ENCODE measurements at regions not wholly inside any gene's neighbourhood (a gene's known extent, or its start where the extent isn't known, plus 50 kb on each side); places are given as distances from the start of the nearest gene placed in this dataset.

- H3K4me1 ChIP-seq (ENCODE audit: insufficient read depth): no peaks in the 10 kb centered on the region
- H3K4me2 ChIP-seq: no peak overlapping the region
- no peaks in the 10 kb centered on the region for H3K9me2 ChIP-seq (replicated peaks; ENCODE audit: insufficient read depth)
- no peak overlapping the region for H3K4me3 ChIP-seq
- no peak for DNase-seq (ENCODE audit: low spot score)
- no peak overlapping the region for H2AFZ ChIP-seq
- no peaks in the 10 kb centered on the region for H3K27me3 ChIP-seq
- TF ChIP-seq CTCF (IDR thresholded peaks at IDR 0.05; ENCODE audit: poor library complexity) (peak; percentile 7), EZH2phosphoT487 (IDR thresholded peaks at IDR 0.05; ENCODE audit: low read depth, severe bottlenecking, unreplicated experiment) (no peak), EZH2 (IDR thresholded peaks at IDR 0.05; ENCODE audit: borderline replicate concordance) (no peak)
- H4K20me1 ChIP-seq (ENCODE audit: insufficient read depth, poor library complexity, severe bottlenecking): no peaks in the 10 kb centered on the region
- no peaks in the 10 kb centered on the region for H3K9me3 ChIP-seq (ENCODE audit: low read depth)
- WGBS (ENCODE audit: low lambda C conversion rate, missing lambda C conversion rate): 69% methylated on average over 3 of the region's 3 CpGs
- no peaks in the 10 kb centered on the region for H3K36me3 ChIP-seq (replicated peaks; ENCODE audit: insufficient read depth, low read depth)
- no peak overlapping the region for H3K27ac ChIP-seq
- H3K79me2 ChIP-seq: no peaks in the 10 kb centered on the region
Observed at GRCh38 chr6:24054388-24054787, 71.6 kb upstream of the NRSN1 start.

GRCh38 chr6:24056567-24056966 is 69.4 kb upstream of the NRSN1 start:
- no peak for TF ChIP-seq EZH2phosphoT487 (IDR thresholded peaks at IDR 0.05; ENCODE audit: low read depth, severe bottlenecking, unreplicated experiment)
- no peak for TF ChIP-seq EZH2 (IDR thresholded peaks at IDR 0.05; ENCODE audit: borderline replicate concordance)
- no peak for TF ChIP-seq CTCF (IDR thresholded peaks at IDR 0.05; ENCODE audit: poor library complexity)
- H3K4me3 ChIP-seq: no peak overlapping the region
- H3K4me1 ChIP-seq (ENCODE audit: insufficient read depth): no peaks in the 10 kb centered on the region
- H3K9me3 ChIP-seq (ENCODE audit: low read depth): no peaks in the 10 kb centered on the region
- no peaks in the 10 kb centered on the region for H3K9me2 ChIP-seq (replicated peaks; ENCODE audit: insufficient read depth)
- no peak overlapping the region for H3K27ac ChIP-seq
- H3K79me2 ChIP-seq: no peaks in the 10 kb centered on the region
- no peak overlapping the region for H2AFZ ChIP-seq
- peak; percentile 20 for DNase-seq (ENCODE audit: low spot score)
- H3K27me3 ChIP-seq: no peaks in the 10 kb centered on the region
- no peak overlapping the region for H3K4me2 ChIP-seq
- 84% methylated on average over 4 of the region's 4 CpGs for WGBS (ENCODE audit: low lambda C conversion rate, missing lambda C conversion rate)
- H4K20me1 ChIP-seq (ENCODE audit: insufficient read depth, poor library complexity, severe bottlenecking): no peaks in the 10 kb centered on the region
- H3K36me3 ChIP-seq (replicated peaks; ENCODE audit: insufficient read depth, low read depth): no peaks in the 10 kb centered on the region

- Histone ChIP-seq H3K9me2 (replicated peaks; ENCODE audit: insufficient read depth) (no peaks in the 10 kb centered on the region), H3K4me1 (ENCODE audit: insufficient read depth) (no peaks in the 10 kb centered on the region), H3K27ac (no peak overlapping the region), H3K4me3 (no peak overlapping the region), H3K27me3 (no peaks in the 10 kb centered on the region), H3K36me3 (replicated peaks; ENCODE audit: insufficient read depth, low read depth) (no peaks in the 10 kb centered on the region), H4K20me1 (ENCODE audit: insufficient read depth, poor library complexity, severe bottlenecking) (no peaks in the 10 kb centered on the region), H3K4me2 (no peak overlapping the region), H3K9me3 (ENCODE audit: low read depth) (no peaks in the 10 kb centered on the region), H3K79me2 (no peaks in the 10 kb centered on the region), H2AFZ (no peak overlapping the region)
- WGBS (ENCODE audit: low lambda C conversion rate, missing lambda C conversion rate): 95% methylated on average over 3 of the region's 3 CpGs
- no peak for TF ChIP-seq EZH2phosphoT487 (IDR thresholded peaks at IDR 0.05; ENCODE audit: low read depth, severe bottlenecking, unreplicated experiment)
- no peak for TF ChIP-seq EZH2 (IDR thresholded peaks at IDR 0.05; ENCODE audit: borderline replicate concordance)
- TF ChIP-seq CTCF (IDR thresholded peaks at IDR 0.05; ENCODE audit: poor library complexity): no peak
- no peak for DNase-seq (ENCODE audit: low spot score)
Observed at GRCh38 chr6:24057030-24057429, 69.0 kb upstream of the NRSN1 start.
